Astrocyte (in vitro differentiated cells and primary cell): ENCODE measurements at regions not wholly inside any gene's neighbourhood (a gene's known extent, or its start where the extent isn't known, plus 50 kb on each side); places are given as distances from the start of the nearest gene placed in this dataset.

Experiments used
- DNase-seq: peaks from one replicate; pipeline ENCODE4 v3.0.0-alpha.2; 2010; ENCODE audit warnings: low read depth
- FAIRE-seq: peaks from 2 replicates; lab custom pipeline; 2011; peaks lifted over from hg19 to GRCh38; lab: Jason Lieb, UNC
- H2AFZ ChIP-seq: 2 replicates; pipeline ENCODE4 v1.6.0; 2012; ENCODE audit warnings: low read depth, low read length, inconsistent platforms
- H3K27ac ChIP-seq: 2 replicates; pipeline ENCODE4 v1.5.1; 2011; ENCODE audit warnings: low read depth, low read length, inconsistent platforms
- H3K27me3 ChIP-seq: 2 replicates; pipeline ENCODE4 v1.6.0; 2011; ENCODE audit warnings: low read length, inconsistent platforms; ENCODE audit not compliant: insufficient read depth
- H3K36me3 ChIP-seq: 2 replicates; pipeline ENCODE4 v1.5.1; 2011; ENCODE audit warnings: low read length, inconsistent platforms; ENCODE audit not compliant: insufficient read depth
- H3K4me1 ChIP-seq: 2 replicates; pipeline ENCODE4 v1.5.1; 2011; ENCODE audit warnings: low read length, inconsistent platforms; ENCODE audit not compliant: insufficient read depth
- H3K4me2 ChIP-seq: 2 replicates; pipeline ENCODE4 v1.6.0; 2012; ENCODE audit warnings: low read length, inconsistent platforms
- H3K4me3 ChIP-seq: 2 replicates; pipeline ENCODE4 v1.5.1; 2011; ENCODE audit warnings: low read depth, mild to moderate bottlenecking, low read length, inconsistent platforms; ENCODE audit not compliant: insufficient read depth
- H3K79me2 ChIP-seq: 2 replicates; pipeline ENCODE4 v1.6.0; 2012; ENCODE audit warnings: mild to moderate bottlenecking, low read length, inconsistent platforms; ENCODE audit not compliant: insufficient read depth
- H3K9ac ChIP-seq: 2 replicates; pipeline ENCODE4 v1.6.0; 2012; ENCODE audit warnings: mild to moderate bottlenecking, low read length, inconsistent platforms
- H3K9me3 ChIP-seq: 2 replicates; pipeline ENCODE4 v1.5.1; 2012; ENCODE audit warnings: low read depth, mild to moderate bottlenecking, low read length, inconsistent platforms; ENCODE audit not compliant: insufficient read depth
- H4K20me1 ChIP-seq: 2 replicates; pipeline ENCODE4 v1.6.0; 2012; ENCODE audit warnings: low read length, inconsistent platforms; ENCODE audit not compliant: insufficient read depth
- H3K27ac Mint-ChIP-seq: one replicate; pipeline ENCODE4 v1.8.0; 2021; ENCODE audit warnings: mild to moderate bottlenecking, mixed read lengths; ENCODE audit not compliant: unreplicated experiment
- H3K27me3 Mint-ChIP-seq: one replicate; pipeline ENCODE4 v1.8.0; 2021; ENCODE audit warnings: low read depth, mixed read lengths; ENCODE audit not compliant: unreplicated experiment
- H3K36me3 Mint-ChIP-seq: one replicate; pipeline ENCODE4 v1.8.0; 2021; ENCODE audit warnings: low read depth, mixed read lengths; ENCODE audit not compliant: unreplicated experiment
- H3K4me1 Mint-ChIP-seq: one replicate; pipeline ENCODE4 v1.8.0; 2021; ENCODE audit warnings: low read depth, mixed read lengths; ENCODE audit not compliant: unreplicated experiment
- H3K4me3 Mint-ChIP-seq: one replicate; pipeline ENCODE4 v1.8.0; 2021; ENCODE audit warnings: mild to moderate bottlenecking, moderate library complexity, mixed read lengths; ENCODE audit not compliant: unreplicated experiment
- H3K9me3 Mint-ChIP-seq: one replicate; pipeline ENCODE4 v1.8.0; 2021; ENCODE audit warnings: mild to moderate bottlenecking, mixed read lengths; ENCODE audit not compliant: unreplicated experiment
- CTCF ChIP-seq: IDR thresholded peaks from 2 replicates; pipeline ENCODE4 v1.5.1; 2011; ENCODE audit warnings: low read depth, mild to moderate bottlenecking, inconsistent platforms, low read length, moderate library complexity; ENCODE audit not compliant: insufficient read depth
- EZH2 ChIP-seq: IDR thresholded peaks from 2 replicates; pipeline ENCODE4 v1.6.1; 2012; ENCODE audit warnings: mild to moderate bottlenecking, low read length, inconsistent platforms; ENCODE audit not compliant: insufficient read depth

- Mint-ChIP-seq H3K27ac (no peak overlapping the region), H3K4me1 (no peaks in the 10 kb centered on the region), H3K36me3 (no peaks in the 10 kb centered on the region), H3K27me3 (peaks cover 64% of the 10 kb centered on the region), H3K9me3 (peaks cover 3% of the 10 kb centered on the region), H3K4me3 (no peak overlapping the region)
- no peaks in the 10 kb centered on the region for H3K36me3 ChIP-seq
- no peaks in the 10 kb centered on the region for H3K4me1 ChIP-seq
- no peak overlapping the region for H3K4me2 ChIP-seq
- FAIRE-seq = no peak
- H3K9ac ChIP-seq = no peak overlapping the region
- no peak overlapping the region for H3K4me3 ChIP-seq
- H3K27me3 ChIP-seq = no peaks in the 10 kb centered on the region
- no peak overlapping the region for H3K27ac ChIP-seq
- H3K79me2 ChIP-seq = no peaks in the 10 kb centered on the region
- no peak for TF ChIP-seq CTCF
- no peaks in the 10 kb centered on the region for H4K20me1 ChIP-seq
- no peak overlapping the region for H2AFZ ChIP-seq
- H3K9me3 ChIP-seq = no peaks in the 10 kb centered on the region
- no peak for DNase-seq
These were observed 65.3 kb upstream of the PAX7 start for GRCh38 chr1:18565321-18565720.

GRCh38 chr1:18568489-18568888, 62.2 kb upstream of the PAX7 start:
- H3K4me3 Mint-ChIP-seq = no peak overlapping the region
- H3K4me1 Mint-ChIP-seq = no peaks in the 10 kb centered on the region
- no peaks in the 10 kb centered on the region for H4K20me1 ChIP-seq
- no peak overlapping the region for H3K4me2 ChIP-seq
- H3K79me2 ChIP-seq = no peaks in the 10 kb centered on the region
- H3K9me3 Mint-ChIP-seq = peaks cover 3% of the 10 kb centered on the region
- TF ChIP-seq EZH2 (no peak), CTCF (no peak)
- H3K36me3 ChIP-seq = no peaks in the 10 kb centered on the region
- no peak overlapping the region for H3K27ac Mint-ChIP-seq
- H3K27me3 Mint-ChIP-seq = peaks cover 65% of the 10 kb centered on the region
- no peak overlapping the region for H2AFZ ChIP-seq
- H3K27ac ChIP-seq = no peak overlapping the region
- no peak overlapping the region for H3K9ac ChIP-seq
- H3K9me3 ChIP-seq = no peaks in the 10 kb centered on the region
- no peak overlapping the region for H3K4me3 ChIP-seq
- H3K36me3 Mint-ChIP-seq = no peaks in the 10 kb centered on the region
- H3K27me3 ChIP-seq = no peaks in the 10 kb centered on the region
- no peak for DNase-seq
- no peak for FAIRE-seq
- H3K4me1 ChIP-seq = no peaks in the 10 kb centered on the region

- Histone ChIP-seq H3K9me3 (no peaks in the 10 kb centered on the region), H4K20me1 (no peaks in the 10 kb centered on the region), H3K4me1 (no peaks in the 10 kb centered on the region), H3K79me2 (no peaks in the 10 kb centered on the region), H3K9ac (no peak overlapping the region), H3K36me3 (no peaks in the 10 kb centered on the region), H3K27ac (no peak overlapping the region), H3K27me3 (no peaks in the 10 kb centered on the region), H2AFZ (no peak overlapping the region), H3K4me2 (no peak overlapping the region), H3K4me3 (no peak overlapping the region)
- no peak overlapping the region for H3K4me3 Mint-ChIP-seq
- DNase-seq (no peak), FAIRE-seq (no peak)
- TF ChIP-seq CTCF = no peak
- no peak for TF ChIP-seq EZH2
- no peak overlapping the region for H3K27ac Mint-ChIP-seq
- H3K27me3 Mint-ChIP-seq = peaks cover 67% of the 10 kb centered on the region
- peaks cover 3% of the 10 kb centered on the region for H3K9me3 Mint-ChIP-seq
- no peaks in the 10 kb centered on the region for H3K36me3 Mint-ChIP-seq
- no peaks in the 10 kb centered on the region for H3K4me1 Mint-ChIP-seq
These were observed 61.4 kb upstream of the PAX7 start for GRCh38 chr1:18569251-18569650.
